Esophagus mucosa (tissue), 1 donor: ENCODE measurements at regions not wholly inside any gene's neighbourhood (a gene's known extent, or its start where the extent isn't known, plus 50 kb on each side); places are given as distances from the start of the nearest gene placed in this dataset.
A peak's percentile ranks its signal among the peaks of the same experiment; 100 is the strongest.
"Not testable (repeated sequence)": the region's sequence is repeated elsewhere in the genome, so short reads cannot be mapped to it uniquely, and the experiment has no call there.

ENCODE experiments used
- ATAC-seq: fragments of 200-7000 bp; cut with Tn5 transposase; one replicate; pipeline ENCODE4 v1.9.1; 2020
- donor health status: DM: yes; HTN: yes; CAD: no.

DNA sequence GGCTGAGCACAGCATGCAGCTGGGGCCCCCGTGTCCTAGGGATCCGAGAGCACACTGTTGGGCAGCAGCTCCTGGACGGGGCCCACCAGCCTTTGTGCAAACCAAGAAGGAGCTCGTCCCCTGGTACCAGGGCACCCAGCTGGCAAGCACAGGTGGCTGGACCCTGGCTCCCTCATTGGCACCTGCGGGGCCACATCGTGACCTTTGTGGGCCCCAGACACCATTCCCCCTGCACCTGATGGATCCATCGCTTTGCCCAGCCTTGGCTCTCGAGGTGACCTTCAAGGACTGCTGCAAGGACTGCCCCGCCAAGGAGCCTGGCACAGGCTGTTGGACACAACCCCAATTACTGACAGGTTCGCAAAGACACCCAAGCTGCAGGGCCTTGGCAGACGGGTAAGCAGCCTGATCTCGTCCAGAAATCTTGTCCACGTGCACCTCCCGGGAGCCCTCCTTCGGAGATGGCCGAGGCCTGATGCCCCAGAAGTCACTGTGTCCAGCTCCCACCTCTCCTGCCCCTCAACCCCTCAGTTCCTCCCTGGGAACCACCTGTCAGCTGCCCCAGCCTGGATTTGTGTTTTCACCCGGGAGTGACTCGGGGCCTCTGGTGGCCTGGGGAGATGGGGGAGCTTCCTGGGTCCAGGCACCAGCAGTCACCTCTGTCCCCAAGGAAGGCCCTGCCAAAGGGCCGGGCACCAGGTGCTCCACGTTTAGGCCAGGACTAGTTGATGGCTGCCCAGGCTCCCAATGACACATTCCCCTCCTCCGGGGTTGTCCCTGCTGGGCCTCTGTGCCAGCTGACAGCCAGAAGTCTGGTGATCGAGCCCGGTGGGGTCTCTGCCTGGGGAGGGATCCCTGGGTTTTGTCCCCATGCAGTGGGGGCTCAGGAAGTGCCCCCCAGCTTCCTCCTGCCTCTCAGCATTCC lies 137.1 kb upstream of the PPP1R26 start:
- ATAC-seq = no peak

DNA sequence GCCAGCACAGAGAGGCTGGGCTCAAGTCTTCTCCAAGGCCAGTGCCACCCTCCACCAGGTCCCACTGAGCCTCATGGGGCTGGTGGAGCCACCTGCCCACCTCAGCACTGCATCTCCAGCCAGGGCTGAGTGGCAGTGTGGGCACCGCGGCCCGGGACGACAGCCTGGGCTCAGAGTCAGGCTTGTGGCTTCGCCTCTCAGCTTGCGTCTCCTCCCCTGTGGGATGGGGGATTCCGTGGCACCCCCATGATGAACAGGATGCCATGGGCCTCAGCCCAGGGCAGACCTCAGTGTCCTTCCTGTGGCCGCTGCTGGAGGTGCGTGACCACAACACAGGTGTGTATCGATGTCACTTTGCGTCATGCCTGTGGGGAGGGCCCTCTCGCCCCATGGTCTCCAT lies 136.4 kb upstream of the PPP1R26 start:
- ATAC-seq = no peak

DNA sequence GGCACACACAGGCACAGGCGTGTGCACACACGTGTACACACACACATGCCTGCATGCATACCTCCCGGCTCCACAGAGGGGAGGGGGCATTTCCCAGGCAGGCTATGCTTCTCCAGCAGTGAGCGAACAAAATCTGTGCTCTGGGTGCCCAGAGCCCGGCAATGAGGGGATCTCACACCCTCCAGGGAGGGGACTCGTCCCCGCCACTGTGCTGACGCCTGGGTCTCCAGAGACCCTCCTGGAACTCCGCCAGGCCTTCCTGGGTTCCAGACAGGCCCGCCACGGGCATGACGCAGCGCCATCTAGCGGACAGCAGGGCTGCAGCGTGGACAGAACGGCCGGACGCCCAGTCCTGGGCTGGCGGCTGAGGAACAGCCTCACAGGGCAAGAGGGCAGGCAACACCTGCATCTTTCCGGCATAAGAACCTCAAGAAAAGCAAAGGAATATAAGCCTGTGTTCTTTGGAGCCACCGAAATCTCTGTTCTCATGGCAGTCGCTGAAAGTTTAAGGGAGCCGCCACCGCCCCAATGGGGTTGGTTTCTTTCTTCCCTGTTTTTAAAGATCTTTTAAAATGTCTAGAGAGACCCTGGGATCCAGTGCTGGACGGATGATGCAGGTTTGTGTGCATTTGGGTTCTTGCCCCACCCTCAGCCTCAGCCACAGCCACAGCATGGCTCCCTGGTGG lies 135.6 kb upstream of the PPP1R26 start:
- ATAC-seq = peak; percentile 62

DNA sequence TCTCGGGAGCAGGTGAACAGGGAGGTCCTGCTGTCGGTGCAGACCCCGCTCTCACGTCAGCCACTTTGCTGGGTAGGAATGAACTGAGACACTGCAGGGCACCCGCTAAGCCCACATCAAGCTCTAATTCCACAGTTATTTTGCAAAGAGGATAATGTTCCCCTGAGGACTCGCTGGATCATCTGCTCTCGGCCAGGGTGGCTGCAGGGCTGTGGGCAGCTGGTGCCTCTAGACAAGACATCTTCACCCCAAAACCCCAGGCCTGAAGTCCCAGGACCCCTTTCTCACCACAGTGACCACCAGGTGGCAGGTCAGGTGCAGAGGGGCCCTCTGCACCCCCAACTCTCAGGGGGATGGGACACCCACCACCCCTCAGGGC lies 135.1 kb upstream of the PPP1R26 start:
- ATAC-seq = no peak

DNA sequence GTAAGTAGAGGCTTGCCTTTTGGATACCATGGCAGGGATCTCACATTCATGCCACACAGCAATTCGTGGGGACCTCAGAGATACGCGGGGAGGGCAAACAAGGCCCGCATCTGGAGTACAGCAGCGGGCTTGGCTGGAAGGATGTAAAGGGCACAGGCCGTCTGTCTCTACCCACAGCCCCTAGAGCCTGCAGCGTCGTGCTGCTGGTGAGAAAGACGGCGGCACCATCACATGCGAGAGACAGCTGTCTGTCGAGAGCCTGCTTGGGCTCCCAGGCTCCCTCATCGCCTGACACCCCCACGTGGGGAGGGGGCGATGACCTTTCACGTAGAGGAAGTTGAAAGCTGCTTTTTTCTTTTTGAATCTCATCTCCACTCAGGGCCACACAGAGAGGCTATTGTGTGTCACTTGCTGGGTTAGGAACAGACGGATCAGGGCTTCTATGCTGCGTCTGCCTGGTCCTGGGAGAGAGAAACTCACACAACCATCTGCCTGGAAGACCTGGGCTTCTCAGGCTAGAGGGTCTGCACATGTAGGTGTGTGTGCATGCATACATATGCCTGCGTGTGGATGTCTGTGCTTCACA lies 134.6 kb upstream of the PPP1R26 start:
- ATAC-seq = no peak

DNA sequence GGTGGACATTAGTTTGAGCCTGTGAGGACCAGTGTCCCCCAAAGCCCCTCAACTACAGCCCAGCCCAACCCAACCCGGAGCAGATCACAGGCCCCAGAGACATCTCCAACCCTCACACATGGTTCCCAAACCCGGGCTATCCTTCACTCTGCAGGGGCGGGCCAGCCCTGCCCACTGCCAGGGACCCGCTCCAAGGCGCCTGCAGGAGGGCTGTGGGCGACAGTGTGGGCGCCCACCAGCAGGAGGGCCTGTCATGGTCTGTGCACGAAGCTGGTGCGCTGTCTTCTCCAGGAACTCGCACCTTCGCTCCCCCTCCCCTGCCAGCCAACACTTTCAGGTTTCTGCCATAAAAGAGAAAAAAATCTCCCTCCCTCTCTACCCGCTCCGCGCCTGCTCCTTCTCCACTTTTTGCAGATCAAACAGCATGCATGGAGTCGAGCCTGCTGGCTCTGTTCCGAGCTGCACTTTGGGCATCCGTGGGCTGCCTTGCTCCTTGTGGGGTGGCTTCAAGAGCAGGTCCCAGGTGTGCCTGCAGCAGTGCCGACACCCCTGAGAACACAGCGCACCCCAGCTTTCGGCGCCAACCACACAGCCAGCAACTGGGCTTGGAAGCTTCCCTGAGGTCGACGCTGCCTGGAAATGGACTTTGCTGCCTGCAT lies 133.7 kb upstream of the PPP1R26 start:
- no peak for ATAC-seq

DNA sequence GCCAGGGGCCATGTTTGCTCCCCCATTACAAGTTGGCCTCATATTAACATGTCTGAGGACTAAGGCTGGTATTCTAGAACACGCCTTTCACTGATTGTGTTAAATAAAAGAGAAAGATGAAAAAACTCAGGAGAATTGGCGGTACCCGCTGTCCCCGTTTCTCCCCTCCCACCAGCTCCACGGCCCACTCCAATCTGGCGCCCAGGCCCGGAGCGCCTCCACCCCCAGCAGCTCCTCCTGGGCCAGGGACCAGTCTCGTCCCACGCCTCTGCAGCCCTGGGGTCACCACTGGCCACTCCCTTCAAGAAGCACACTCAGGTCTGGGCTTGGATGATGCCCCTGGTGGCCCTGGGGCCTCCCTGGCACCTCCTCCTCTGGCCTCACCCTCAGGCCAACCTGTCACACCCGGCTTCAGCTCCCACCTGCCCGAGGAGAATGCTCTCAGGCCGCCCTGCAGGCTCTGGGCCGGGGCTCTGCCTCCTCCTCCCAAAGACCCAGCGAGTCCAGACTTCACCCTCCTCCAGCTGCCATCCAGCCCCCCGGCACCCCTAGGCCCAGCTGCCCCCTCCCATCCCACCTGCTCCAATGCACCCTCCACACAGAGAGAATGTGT lies 133.0 kb upstream of the PPP1R26 start:
- no peak for ATAC-seq

DNA sequence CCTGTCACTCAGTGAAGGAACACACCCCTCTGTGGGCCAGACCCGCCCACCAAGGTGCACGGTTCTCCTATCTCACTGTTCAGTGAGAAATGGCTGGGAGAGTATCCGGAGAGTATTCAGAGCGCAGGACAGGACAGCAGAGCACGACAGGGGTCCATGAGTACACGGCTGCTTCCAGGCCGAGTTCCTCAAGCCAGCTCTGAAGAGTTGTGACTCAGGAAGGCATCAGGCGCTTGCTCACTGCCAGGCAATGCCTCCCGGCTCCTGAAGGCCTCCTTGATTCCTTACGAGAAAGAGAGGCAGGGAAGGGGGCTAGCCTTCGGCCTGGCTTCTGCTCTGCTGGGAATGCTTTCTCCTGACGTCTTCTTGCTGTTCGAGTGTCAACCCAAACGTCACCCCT lies 132.1 kb upstream of the PPP1R26 start:
- ATAC-seq = no peak

DNA sequence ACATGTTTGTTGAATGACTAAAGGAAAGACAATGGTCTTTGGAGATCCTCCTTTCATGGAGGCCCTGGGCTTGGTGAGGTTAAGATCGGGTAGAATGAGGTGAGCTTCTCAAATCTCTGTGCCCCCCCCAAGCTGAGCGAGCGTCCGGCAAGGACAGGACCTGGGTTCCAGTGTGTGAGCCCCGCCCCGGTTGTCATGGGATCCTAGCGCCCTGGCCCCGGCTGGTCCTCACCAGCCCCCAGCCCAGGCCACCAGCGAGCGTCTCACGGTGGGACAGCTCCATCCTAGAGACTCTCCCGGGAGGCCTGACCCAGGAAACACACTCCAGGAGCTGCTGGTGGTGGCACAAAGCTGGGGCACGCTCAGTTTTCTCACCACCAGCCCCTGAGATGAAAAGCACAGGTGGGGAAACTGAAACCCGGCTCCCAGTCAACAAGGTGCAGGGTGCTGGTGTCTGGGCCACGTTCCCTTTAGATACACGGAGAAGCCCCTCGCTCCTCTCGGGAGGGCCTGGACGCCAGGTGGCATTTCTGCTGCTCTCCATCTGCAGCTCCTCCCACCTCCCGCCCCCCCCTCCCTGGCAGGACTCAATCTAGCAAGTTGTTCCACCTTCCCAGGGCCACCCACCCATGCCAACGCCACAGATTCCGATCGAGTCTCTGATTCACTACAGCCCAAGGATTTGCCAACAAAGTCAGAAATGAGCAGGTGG lies 131.3 kb upstream of the PPP1R26 start:
- ATAC-seq = no peak

DNA sequence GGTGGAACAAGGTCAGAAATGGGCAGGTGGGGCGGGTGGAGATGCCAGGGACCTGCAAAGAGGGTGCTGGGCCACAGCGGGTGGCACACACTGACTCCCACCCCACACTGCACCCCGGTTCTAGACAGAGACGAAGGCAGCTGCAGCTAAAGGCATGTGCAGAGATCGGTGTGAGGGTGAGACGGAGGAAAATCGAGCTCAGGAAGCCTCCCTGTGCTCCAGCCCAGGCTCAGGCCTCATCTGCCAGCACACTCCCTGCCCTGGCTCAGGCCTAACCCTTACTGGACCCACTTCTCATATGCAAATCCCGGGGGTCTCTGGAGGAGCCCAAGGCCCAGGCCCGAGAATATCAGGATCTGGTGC lies 130.8 kb upstream of the PPP1R26 start:
- ATAC-seq = no peak

DNA sequence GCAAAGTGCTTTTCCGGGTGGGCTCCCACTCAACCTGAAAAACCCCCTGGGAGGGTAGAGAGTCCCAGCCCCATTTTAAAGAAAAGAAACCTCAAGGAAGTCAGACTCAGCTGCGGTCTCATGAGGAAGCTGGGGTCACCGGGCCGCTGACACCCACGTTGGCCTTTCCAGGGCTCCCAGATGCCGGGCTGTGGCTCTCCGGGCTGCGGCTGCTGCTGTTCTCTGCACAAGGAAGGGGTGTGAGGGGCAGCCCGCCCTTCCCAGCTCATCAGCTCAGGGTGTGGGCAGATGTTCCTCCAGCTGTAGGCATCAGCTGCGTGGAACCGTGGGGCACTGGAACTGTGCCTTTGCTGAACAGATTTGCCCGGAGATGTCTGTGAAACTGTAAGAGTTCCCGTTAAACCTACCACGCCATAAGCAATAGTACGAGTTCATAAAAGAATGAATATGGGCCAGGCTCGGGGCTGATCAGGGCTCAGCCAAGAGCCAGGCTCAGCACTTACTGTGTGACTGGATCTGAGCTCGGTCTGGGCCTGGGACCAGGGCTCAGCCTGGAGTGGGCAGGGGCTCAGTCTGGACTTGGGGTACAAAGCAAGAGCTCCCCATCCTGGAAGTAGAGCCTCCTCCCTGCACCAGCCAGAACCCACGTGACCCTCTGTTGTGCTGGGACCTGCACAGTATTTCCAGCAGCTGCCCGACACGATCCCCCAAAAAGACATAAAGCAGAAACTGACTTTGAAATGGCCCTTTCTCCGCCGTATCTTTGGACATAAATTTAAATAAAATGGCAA lies 130.2 kb upstream of the PPP1R26 start:
- ATAC-seq = no peak

DNA sequence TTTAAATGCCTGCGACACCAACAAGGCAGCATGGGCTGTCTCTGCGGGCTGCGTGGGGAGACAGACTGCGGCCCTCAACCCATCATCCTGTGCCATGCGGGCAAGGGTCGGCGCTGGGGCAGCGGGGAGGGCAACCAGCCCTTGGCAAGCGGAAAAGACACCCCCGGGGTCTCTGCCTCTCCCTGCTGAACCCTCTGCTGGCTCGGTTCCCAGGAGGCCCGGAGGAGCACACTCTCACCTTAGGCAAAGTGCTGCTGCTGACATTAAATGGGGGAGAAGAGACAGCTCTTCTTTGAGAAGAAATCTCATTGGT lies 129.6 kb upstream of the PPP1R26 start:
- no peak for ATAC-seq

DNA sequence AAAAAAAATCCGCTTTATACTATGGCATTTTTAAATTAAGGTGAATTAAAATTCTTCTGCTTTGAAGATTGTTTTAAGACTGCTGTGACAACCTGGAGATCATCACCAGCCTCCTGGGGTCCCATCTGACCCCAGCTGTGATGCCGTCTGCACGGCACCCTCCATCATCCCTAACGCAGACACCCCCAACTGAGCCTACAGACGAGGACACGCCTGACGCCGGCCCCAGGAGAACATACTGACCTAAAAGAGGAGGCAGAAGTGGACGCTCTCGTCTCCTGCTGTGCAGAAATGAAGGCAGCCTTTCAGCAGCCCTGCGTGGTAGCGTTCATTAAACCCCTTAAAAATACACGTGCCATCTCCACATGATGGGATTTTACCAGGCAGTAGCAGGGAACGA lies 125.6 kb upstream of the PPP1R26 start:
- ATAC-seq = no peak

DNA sequence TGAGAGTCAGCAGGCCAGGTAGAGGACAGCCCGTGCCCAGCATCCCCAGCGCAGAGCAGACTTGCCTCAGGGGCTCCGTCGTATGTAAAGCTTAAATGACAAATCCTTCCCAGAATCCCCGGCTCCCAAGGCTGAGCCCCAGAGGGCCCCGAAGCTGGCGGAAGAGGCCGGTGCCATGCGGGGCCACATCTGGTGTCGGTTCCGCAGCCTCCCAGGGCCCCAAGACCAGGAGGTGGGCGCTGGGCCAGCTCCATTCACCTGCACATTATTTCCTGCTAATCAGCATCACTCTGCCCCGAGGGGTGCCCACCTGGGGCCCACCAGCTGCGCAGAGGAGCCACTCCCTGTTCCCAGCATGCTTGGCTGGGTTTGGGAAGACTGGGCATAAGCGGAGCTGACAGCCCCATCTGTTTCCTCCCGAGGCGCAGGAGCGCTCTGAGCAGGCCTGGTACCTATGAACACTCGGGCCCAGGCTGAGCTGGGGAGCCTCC lies 124.0 kb upstream of the PPP1R26 start:
- ATAC-seq = no peak

DNA sequence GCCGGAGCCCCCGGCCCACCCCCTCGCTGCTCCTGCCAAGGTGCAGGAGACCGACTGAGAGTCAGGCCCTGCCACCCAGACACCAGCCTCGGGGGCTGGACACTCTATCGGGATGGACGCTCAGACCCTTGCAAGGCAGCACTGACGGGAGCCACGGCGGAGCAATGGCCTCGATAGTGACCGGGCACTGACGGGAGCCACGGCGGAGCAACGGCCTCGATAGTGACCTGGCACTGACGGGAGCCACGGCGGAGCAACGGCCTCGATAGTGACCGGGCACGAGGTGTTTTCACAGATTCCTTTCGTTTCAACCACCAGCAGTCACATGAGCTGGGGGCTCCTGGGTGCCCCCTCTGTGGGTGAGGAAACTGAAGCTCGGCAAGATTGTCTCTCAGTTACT lies 123.6 kb upstream of the PPP1R26 start:
- no peak for ATAC-seq

DNA sequence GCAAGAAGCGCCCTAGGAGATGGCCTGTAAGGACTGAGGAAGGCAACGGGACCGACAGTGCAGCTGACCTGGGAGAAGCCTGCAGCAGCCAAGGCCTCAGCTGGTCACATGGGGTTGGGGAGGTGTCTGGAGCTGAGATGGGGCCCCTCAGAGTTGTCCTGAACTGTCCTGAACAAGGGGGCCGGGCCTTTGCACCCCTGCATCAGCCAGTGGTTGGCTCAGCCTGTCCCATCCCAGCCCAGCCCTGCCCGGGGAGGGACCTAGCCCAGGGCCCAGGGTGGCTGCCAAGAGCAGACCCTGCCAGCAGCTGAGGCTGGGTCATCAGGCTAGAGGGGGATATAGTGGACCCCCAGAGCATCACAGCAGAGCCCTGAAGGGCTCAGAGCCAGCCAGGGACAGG lies 122.8 kb upstream of the PPP1R26 start:
- no peak for ATAC-seq

DNA sequence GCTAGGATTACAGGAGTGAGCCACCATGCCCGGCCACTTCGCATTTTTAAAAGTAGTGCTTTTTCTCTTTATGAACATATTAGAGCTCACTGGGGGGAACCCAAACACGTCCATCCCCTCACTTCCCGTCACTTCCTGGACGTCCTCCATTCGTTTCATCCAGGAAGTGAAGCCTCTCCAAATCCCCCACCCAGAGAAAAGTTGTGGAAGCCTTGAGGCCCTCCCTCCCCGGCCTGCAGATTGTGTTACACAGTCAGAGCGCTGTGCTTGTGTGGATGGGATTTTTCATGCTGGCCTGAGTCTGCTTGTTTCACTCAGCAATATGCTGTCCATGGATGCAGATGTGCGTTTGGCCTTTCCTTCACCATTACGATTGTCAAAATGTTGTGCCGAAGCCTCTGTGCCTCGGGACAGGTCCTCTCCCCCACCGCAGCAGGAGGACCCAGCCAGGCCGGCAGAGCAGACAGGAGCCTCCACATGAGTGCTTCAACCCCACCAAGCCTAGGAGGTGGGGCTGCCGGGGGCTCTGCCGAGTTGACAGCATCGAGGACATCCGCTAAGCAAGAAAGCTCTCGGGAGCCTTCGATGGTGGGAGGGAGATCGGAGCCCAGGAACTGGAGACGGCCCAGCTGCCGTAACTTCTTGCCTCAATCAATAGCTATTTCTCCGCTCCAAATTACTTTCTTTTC lies 121.6 kb upstream of the PPP1R26 start:
- no peak for ATAC-seq

DNA sequence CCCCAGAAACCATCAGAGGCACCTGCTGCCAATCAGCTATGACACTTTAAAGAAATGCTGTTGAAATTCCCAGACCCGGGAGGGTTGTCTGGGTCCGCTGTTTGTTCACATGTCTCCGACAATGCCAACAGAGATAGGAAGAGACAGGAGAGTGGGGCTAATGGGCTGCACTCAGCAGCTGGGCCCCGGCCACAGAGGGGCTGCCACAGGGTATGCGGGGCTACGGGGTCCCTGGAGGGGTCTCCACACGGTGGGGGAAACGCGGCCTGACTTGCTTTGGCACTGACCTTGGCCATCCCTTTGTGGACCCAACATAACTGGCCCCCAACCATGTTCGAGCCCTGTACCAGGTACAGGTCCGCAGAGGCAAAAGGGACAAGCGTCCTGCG lies 121.0 kb upstream of the PPP1R26 start:
- ATAC-seq = no peak

DNA sequence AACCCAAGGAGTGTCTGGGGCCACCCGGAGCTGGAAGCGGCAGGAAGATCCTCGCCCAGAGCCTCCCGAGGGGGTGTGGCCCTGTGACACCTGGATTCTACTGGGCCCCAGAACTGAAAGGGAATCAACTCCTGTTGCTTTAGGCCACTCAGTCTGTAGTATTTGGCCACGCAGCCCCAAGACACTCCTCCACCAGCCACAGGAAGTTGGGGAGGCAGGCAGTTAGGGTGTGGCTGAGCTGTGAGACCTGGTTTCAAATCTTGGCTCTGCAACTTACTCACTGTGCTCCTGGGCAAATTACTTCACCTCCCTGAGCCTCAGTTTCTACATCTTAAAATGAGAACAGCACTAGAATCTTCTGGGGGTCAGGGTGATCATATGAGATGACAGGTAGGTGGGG lies 119.8 kb upstream of the PPP1R26 start:
- no peak for ATAC-seq

DNA sequence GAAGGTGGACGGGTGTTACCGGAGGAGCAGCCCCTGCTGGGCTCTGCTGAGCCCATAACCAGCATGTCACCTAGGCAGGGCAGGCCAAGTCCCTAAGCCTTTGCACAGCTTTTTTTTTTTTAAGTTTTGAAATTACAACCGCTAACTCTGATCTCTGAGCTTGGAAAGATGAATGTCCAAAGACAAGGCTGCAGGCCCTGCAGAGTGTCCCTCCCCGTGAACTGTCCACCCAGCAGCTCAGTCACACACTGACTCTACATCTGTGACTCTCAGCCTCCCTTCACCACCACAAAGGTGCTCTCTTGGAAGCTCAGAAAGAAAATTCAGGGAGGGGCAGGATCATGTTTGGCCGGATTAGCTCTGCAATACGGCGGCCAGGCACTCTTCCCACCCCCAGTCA lies 119.0 kb upstream of the PPP1R26 start:
- no peak for ATAC-seq

DNA sequence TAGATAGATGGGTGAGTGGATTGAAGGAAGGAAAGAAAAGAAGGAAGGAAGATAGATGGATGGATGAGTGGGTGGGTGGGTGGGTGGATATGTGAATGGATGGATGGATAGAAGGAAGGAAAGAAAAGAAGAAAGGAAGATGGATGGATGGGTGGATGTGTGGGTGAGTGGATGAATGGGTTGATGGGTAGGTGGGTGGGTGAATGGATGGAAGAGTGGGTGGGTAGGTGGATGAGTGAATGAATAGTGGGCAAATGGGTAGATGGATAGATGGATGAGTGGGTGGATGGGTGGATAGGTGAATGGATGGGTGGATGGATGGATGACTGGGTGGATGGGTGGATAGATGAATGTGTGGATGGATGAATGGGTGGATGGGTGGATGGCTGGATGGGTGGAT lies 117.9 kb upstream of the PPP1R26 start:
- ATAC-seq = not testable (repeated sequence)
